ENCODE measurements at regions not wholly inside any gene's neighbourhood (a gene's known extent, or its start where the extent isn't known, plus 50 kb on each side); places are given as distances from the start of the nearest gene placed in this dataset.

DNA sequence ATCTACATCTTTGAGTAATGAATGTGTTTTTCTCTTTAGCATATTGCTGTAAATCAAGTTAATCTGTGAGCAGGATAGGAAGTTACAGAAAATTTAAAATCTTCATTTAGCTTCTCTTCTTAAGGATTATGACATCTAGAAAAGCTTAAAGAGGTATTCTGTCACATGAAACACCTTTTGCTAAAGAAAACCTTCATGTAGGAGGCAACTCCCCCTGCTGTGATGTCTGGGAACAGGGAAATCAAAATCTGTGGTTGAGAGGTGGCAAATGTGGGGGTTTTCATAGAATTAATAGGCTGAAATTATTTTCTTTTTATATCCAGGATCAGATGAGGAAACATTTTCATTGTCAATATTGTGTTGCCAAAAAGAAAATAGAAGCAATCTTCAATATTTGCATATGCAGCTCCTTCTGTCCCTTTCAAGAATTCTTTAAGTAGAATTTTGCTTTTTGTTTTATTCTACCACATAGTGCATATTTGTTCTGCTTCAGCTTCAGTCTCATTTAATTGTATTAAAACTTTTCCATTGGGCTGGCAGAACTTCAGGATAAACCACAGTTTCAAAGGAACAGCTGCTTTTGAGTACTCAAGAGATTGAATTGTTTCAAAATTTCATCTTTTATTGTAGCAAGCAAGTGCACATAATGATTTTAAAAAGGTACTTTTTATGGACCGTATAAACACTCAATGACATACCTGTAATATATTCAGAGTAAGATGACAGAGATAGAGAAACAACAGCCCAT is 128.4 kb downstream of the RAP2B start:
- TF ChIP-seq, protein P1, sequence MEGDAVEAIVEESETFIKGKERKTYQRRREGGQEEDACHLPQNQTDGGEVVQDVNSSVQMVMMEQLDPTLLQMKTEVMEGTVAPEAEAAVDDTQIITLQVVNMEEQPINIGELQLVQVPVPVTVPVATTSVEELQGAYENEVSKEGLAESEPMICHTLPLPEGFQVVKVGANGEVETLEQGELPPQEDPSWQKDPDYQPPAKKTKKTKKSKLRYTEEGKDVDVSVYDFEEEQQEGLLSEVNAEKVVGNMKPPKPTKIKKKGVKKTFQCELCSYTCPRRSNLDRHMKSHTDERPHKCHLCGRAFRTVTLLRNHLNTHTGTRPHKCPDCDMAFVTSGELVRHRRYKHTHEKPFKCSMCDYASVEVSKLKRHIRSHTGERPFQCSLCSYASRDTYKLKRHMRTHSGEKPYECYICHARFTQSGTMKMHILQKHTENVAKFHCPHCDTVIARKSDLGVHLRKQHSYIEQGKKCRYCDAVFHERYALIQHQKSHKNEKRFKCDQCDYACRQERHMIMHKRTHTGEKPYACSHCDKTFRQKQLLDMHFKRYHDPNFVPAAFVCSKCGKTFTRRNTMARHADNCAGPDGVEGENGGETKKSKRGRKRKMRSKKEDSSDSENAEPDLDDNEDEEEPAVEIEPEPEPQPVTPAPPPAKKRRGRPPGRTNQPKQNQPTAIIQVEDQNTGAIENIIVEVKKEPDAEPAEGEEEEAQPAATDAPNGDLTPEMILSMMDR (IDR thresholded peaks at IDR 0.05): peak in 1 of 7 experiments; percentile 7
- TF ChIP-seq POLR2A (IDR thresholded peaks at IDR 0.05): no peak

All from body of pancreas (tissue), 4 donors.